ENCODE measurements at regions not wholly inside any gene's neighbourhood (a gene's known extent, or its start where the extent isn't known, plus 50 kb on each side); places are given as distances from the start of the nearest gene placed in this dataset.

- Histone ChIP-seq H3K36me3 (ENCODE audit: control insufficient read depth, insufficient read depth, low read length, severe bottlenecking) (no peaks in the 10 kb centered on the region), H3K4me3 (ENCODE audit: low read length) (no peak overlapping the region), H3K4me1 (ENCODE audit: control insufficient read depth, insufficient read depth, low read length) (peaks cover 25% of the 10 kb centered on the region), H3K27me3 (replicated peaks; ENCODE audit: control insufficient read depth, insufficient read depth, low read length) (no peaks in the 10 kb centered on the region), H3K9me3 (ENCODE audit: control insufficient read depth, low read length) (no peaks in the 10 kb centered on the region), H3K9ac (ENCODE audit: low read length) (no peak overlapping the region)
- DNase-seq (ENCODE audit: low read depth) = no peak
Measured at GRCh38 chr3:187947927-187948682, 202.8 kb upstream of the BCL6 start.

GRCh38 chr3:187949093-187949820, 204.0 kb upstream of the BCL6 start:
- Histone ChIP-seq H3K36me3 (ENCODE audit: control insufficient read depth, insufficient read depth, low read length, severe bottlenecking) (no peaks in the 10 kb centered on the region), H3K9ac (ENCODE audit: low read length) (no peak overlapping the region), H3K9me3 (ENCODE audit: control insufficient read depth, low read length) (no peaks in the 10 kb centered on the region), H3K4me1 (ENCODE audit: control insufficient read depth, insufficient read depth, low read length) (peaks cover 25% of the 10 kb centered on the region), H3K27me3 (replicated peaks; ENCODE audit: control insufficient read depth, insufficient read depth, low read length) (no peaks in the 10 kb centered on the region), H3K4me3 (ENCODE audit: low read length) (no peak overlapping the region)
- no peak for DNase-seq (ENCODE audit: low read depth)

- Histone ChIP-seq H3K4me1 (ENCODE audit: control insufficient read depth, insufficient read depth, low read length) (peaks cover 38% of the 10 kb centered on the region), H3K36me3 (ENCODE audit: control insufficient read depth, insufficient read depth, low read length, severe bottlenecking) (no peaks in the 10 kb centered on the region), H3K27me3 (replicated peaks; ENCODE audit: control insufficient read depth, insufficient read depth, low read length) (no peaks in the 10 kb centered on the region), H3K4me3 (ENCODE audit: low read length) (no peak overlapping the region), H3K9me3 (ENCODE audit: control insufficient read depth, low read length) (no peaks in the 10 kb centered on the region), H3K9ac (ENCODE audit: low read length) (no peak overlapping the region)
- DNase-seq (ENCODE audit: low read depth) = no peak
Measured at GRCh38 chr3:187950671-187951070, 203.3 kb upstream of the LPP start.

DNA sequence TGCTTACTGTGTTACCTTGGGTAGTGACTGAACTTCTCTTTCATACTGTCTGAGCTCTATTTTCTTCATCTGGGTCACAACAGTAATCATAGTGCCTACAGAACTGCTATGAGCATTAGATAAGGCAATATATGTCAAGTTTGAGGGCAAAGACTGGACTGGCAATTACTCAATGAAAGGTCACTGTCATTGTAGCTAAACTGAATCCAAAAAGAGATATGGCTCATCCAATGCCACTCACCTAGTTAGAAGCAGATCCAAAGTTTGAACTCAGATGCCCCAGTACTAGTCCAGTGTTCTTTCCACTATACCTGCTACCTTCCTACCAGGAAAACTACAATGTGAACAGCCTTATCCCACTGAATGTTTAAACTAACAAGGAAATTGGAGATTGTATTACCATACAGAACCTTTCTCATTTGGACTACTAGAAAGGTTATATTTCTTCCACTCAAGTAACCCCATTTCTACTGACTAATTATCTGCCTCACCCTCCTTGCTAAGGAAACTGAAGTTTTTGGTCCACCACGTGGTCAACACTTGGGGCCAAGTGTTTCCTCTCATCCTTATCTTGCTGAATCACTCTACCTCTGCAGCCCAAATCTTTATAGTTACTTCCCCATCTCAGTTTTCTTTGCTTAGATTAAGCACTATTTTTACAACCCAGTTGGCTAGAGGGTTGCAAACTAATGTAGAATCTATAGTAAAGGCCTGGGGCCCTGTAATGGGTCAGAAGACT, 202.3 kb upstream of the LPP start:
- Histone ChIP-seq H3K4me3 (ENCODE audit: low read length) (no peak overlapping the region), H3K9ac (ENCODE audit: low read length) (no peak overlapping the region), H3K4me1 (ENCODE audit: control insufficient read depth, insufficient read depth, low read length) (peaks cover 36% of the 10 kb centered on the region), H3K27me3 (replicated peaks; ENCODE audit: control insufficient read depth, insufficient read depth, low read length) (no peaks in the 10 kb centered on the region), H3K9me3 (ENCODE audit: control insufficient read depth, low read length) (no peaks in the 10 kb centered on the region), H3K36me3 (ENCODE audit: control insufficient read depth, insufficient read depth, low read length, severe bottlenecking) (no peaks in the 10 kb centered on the region)
- DNase-seq (ENCODE audit: low read depth) = no peak

DNA sequence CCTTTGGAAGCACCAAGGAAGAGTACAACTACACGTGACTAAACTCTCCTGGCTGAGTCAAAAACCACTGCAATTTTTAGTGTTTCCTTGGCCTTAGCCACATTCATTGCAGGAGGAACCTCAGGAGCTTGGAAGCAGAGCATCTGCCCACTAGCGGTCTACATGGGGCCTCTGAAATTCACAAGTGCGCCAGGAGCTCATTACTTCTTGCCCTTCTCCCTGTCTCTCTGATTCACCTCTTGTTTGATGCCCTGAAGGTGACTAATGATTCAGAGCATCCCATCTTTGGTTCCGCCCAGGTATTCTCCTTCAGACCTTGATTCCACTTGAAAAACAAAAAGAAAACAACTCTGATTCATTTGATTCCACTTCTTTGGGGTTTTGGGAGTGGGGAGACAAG, 201.1 kb upstream of the LPP start:
- peaks cover 47% of the 10 kb centered on the region for H3K4me1 ChIP-seq (ENCODE audit: control insufficient read depth, insufficient read depth, low read length)
- DNase-seq (ENCODE audit: low read depth) = no peak
- H3K9ac ChIP-seq (ENCODE audit: low read length) = no peak overlapping the region
- H3K4me3 ChIP-seq (ENCODE audit: low read length) = no peak overlapping the region
- no peaks in the 10 kb centered on the region for H3K27me3 ChIP-seq (replicated peaks; ENCODE audit: control insufficient read depth, insufficient read depth, low read length)
- H3K9me3 ChIP-seq (ENCODE audit: control insufficient read depth, low read length) = no peaks in the 10 kb centered on the region
- H3K36me3 ChIP-seq (ENCODE audit: control insufficient read depth, insufficient read depth, low read length, severe bottlenecking) = no peaks in the 10 kb centered on the region

DNA sequence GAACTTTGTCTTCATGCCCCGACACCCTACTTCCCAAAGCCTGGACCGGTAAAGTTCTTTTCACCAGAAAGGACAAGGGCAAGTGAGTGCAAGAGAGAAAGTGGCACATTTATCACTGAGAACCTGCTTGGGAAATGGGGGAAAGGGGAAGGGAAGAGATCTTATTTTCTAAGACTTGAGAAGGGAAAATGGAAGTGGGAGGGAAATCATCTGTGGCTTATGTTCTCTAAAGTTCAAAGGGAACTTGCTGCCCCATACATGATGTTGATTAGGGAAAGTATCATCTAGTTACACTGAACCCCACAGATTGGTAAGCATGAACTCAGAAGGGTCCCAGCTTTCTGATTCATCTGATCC, 199.5 kb upstream of the LPP start:
- Histone ChIP-seq H3K9ac (ENCODE audit: low read length) (peak overlapping the region; percentile 55), H3K4me3 (ENCODE audit: low read length) (peak overlapping the region; percentile 4), H3K36me3 (ENCODE audit: control insufficient read depth, insufficient read depth, low read length, severe bottlenecking) (no peaks in the 10 kb centered on the region), H3K9me3 (ENCODE audit: control insufficient read depth, low read length) (no peaks in the 10 kb centered on the region), H3K4me1 (ENCODE audit: control insufficient read depth, insufficient read depth, low read length) (peaks cover 48% of the 10 kb centered on the region), H3K27me3 (replicated peaks; ENCODE audit: control insufficient read depth, insufficient read depth, low read length) (no peaks in the 10 kb centered on the region)
- DNase-seq (ENCODE audit: low read depth) = no peak

DNA sequence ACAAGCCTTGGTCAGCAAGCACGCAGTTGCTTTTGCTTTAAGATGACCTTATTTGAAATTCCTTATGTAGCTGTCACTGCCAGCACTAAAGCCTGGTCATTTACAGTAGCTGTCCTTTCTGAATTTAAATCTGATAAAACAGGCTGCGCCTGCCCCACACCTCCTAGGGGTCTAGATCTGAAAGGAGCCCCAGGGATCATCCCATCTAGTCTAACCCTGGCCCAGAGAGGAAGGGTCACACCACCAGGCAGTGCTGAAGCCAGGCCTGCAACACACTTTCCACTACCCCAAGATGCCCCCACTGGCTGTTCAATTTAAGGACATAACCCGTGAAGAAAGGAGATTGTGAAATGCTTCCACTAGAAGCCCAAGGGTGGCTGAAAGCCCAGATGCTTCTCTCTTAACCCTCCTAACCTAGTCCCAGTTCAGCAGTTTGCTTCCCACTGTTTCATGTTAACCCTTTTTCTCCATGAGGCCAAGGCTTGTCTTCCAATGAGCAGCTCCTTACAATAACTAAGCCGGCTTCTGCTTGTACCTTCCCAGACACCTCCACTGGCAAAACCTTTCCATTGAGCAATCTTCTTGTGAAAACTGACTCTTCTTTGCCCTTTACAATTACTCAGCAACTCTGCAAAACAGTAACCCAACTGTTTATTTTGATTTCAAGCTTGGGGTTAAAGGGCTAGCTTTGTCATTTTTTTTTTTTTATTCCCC, 198.9 kb upstream of the LPP start:
- Histone ChIP-seq H3K4me3 (ENCODE audit: low read length) (no peak overlapping the region), H3K27me3 (replicated peaks; ENCODE audit: control insufficient read depth, insufficient read depth, low read length) (no peaks in the 10 kb centered on the region), H3K4me1 (ENCODE audit: control insufficient read depth, insufficient read depth, low read length) (peaks cover 48% of the 10 kb centered on the region), H3K9me3 (ENCODE audit: control insufficient read depth, low read length) (no peaks in the 10 kb centered on the region), H3K9ac (ENCODE audit: low read length) (peak overlapping the region; percentile 55), H3K36me3 (ENCODE audit: control insufficient read depth, insufficient read depth, low read length, severe bottlenecking) (no peaks in the 10 kb centered on the region)
- DNase-seq (ENCODE audit: low read depth) = peak; percentile 91

DNA sequence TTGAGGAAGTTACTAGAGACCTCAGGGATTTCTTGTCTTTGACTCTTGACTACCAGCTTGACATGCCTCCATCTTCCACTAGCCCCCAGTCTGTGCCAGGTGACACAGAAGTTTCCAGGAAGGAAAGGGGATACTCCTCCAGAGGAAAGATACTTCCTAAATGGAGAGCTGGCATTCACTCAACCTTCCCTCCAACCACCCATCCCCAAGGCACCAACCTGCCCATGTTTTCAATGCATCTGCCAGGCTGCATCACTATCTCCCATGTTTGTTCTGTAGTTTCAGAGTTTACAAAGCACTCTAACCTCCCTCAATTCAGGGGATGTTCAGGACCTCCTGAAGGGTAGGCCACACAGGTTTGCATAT, 198.4 kb upstream of the LPP start:
- H3K36me3 ChIP-seq (ENCODE audit: control insufficient read depth, insufficient read depth, low read length, severe bottlenecking) = no peaks in the 10 kb centered on the region
- no peak for DNase-seq (ENCODE audit: low read depth)
- H3K9me3 ChIP-seq (ENCODE audit: control insufficient read depth, low read length) = no peaks in the 10 kb centered on the region
- H3K4me1 ChIP-seq (ENCODE audit: control insufficient read depth, insufficient read depth, low read length) = peaks cover 53% of the 10 kb centered on the region
- H3K9ac ChIP-seq (ENCODE audit: low read length) = peak overlapping the region; percentile 24
- H3K27me3 ChIP-seq (replicated peaks; ENCODE audit: control insufficient read depth, insufficient read depth, low read length) = no peaks in the 10 kb centered on the region
- H3K4me3 ChIP-seq (ENCODE audit: low read length) = no peak overlapping the region

GRCh38 chr3:187957165-187957581, 196.8 kb upstream of the LPP start:
- peaks cover 53% of the 10 kb centered on the region for H3K4me1 ChIP-seq (ENCODE audit: control insufficient read depth, insufficient read depth, low read length)
- H3K4me3 ChIP-seq (ENCODE audit: low read length) = no peak overlapping the region
- no peaks in the 10 kb centered on the region for H3K27me3 ChIP-seq (replicated peaks; ENCODE audit: control insufficient read depth, insufficient read depth, low read length)
- H3K9ac ChIP-seq (ENCODE audit: low read length) = peak overlapping the region; percentile 15
- no peaks in the 10 kb centered on the region for H3K9me3 ChIP-seq (ENCODE audit: control insufficient read depth, low read length)
- H3K36me3 ChIP-seq (ENCODE audit: control insufficient read depth, insufficient read depth, low read length, severe bottlenecking) = no peaks in the 10 kb centered on the region
- DNase-seq (ENCODE audit: low read depth) = no peak

DNA sequence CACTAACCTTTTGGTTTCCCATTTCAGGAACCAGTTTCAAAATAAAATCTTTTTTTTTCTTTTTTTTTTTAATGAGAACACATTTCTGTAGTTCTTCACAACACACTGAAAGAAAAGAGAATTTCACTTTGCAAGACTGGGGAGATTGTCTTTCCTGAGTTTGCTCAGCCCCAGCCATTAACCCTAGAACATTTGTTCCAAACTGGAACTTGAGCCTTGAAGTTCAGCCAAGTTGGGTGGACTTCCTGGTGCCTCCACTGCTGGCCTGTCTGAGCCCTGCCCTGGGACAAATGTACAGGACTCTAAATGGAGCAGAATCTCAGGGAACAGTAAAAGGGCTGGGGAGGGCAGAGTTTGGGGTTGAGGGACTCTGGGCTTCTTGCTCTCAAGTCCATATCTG, 196.4 kb upstream of the LPP start:
- Histone ChIP-seq H3K9ac (ENCODE audit: low read length) (peak overlapping the region; percentile 15), H3K4me3 (ENCODE audit: low read length) (no peak overlapping the region), H3K4me1 (ENCODE audit: control insufficient read depth, insufficient read depth, low read length) (peaks cover 55% of the 10 kb centered on the region), H3K9me3 (ENCODE audit: control insufficient read depth, low read length) (no peaks in the 10 kb centered on the region), H3K36me3 (ENCODE audit: control insufficient read depth, insufficient read depth, low read length, severe bottlenecking) (no peaks in the 10 kb centered on the region), H3K27me3 (replicated peaks; ENCODE audit: control insufficient read depth, insufficient read depth, low read length) (no peaks in the 10 kb centered on the region)
- DNase-seq (ENCODE audit: low read depth) = no peak

DNA sequence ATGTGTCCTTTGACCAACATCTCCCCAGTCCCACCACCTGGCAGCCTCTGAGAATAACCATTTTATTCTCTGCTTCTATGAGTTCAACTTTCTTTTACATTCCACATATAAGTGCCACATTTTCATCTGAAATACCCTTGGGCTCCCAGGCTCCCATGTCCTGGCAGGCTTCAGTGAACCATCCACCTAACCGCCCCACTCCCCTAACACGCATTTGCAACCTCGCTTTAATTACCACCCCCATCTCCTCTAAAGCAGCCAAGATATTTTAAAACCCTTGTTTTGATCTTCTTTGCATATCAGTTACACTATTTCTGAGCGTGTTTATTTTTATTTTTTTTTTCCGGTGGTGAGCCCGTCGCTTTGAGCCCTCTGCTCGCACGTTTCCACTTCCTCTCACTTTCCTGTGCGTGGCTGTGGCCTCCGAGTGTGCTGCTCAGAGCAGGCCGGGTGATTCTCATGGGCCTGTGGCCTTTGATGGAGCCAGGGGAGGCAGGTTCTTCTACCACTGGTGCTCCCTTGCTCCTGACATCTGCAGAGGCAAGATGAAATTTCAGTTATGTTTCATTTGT, 195.4 kb upstream of the LPP start:
- no peak overlapping the region for H3K9ac ChIP-seq (ENCODE audit: low read length)
- H3K27me3 ChIP-seq (replicated peaks; ENCODE audit: control insufficient read depth, insufficient read depth, low read length) = no peaks in the 10 kb centered on the region
- no peaks in the 10 kb centered on the region for H3K36me3 ChIP-seq (ENCODE audit: control insufficient read depth, insufficient read depth, low read length, severe bottlenecking)
- no peak for DNase-seq (ENCODE audit: low read depth)
- H3K4me3 ChIP-seq (ENCODE audit: low read length) = no peak overlapping the region
- H3K4me1 ChIP-seq (ENCODE audit: control insufficient read depth, insufficient read depth, low read length) = peaks cover 64% of the 10 kb centered on the region
- H3K9me3 ChIP-seq (ENCODE audit: control insufficient read depth, low read length) = no peaks in the 10 kb centered on the region
